Globus pallidus (tissue), 1 donor: ENCODE measurements at regions not wholly inside any gene's neighbourhood (a gene's known extent, or its start where the extent isn't known, plus 50 kb on each side); places are given as distances from the start of the nearest gene placed in this dataset.
"Not testable (repeated sequence)": the region's sequence is repeated elsewhere in the genome, so short reads cannot be mapped to it uniquely, and the experiment has no call there.

Experiments
- DNase-seq: peaks from one replicate; pipeline ENCODE4 v3.0.0-alpha.2; 2015; ENCODE audit warnings: low spot score

DNA sequence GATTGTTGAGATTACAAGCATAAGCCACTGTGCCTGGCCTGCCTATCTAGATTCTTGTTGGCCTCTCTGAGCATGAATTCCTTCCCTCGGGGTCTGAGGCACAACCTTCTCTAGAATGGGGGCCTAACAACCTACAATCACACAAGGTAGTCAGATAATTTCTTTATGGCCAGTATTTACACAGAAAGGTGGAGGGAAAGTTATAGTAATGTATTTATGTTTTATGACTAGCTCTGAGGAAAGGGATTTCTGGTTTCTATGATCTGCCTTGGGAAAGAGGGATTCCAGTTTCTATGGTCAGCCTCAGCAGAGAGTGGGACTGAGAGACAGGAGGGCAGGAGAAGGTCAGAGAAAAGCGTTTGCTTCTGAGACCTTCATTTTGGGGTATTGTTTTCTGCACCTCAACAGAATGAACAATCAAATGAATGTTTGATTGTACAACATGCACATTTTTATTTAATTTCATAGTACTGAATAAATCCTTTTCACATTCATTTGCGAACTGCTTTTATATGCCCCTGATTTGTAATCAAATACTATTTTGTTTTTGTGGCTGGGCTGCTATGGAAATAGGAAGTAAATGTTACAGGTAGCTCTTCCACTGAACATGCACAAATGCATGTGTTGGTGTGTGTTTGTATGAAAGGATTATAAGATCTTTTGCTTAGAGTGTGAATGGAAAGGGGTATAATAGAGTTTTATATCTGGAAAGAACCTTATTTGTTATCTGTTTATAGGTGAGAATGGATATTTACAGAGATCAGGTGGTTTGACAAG, 499.7 kb upstream of the RGS6 start:
- DNase-seq = no peak

DNA sequence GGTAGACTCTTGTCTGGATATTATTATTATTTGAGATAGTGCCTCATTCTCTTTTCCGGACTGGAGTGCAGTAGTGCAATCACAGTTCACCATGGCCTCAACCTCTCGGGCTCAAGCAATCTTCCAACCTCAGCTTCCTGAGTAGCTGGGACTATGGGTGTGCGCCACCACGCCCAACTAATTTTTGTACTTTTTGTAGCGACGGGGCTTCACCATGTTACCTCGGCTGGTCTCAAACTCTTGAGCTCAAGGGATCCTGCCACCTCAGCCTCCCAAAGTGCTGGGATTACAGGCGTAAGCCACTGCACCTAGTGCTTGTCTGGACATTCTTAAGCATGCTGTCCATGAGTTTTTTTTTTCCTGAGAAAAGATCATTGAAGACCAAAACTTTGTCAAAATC, 498.9 kb upstream of the RGS6 start:
- no peak for DNase-seq

DNA sequence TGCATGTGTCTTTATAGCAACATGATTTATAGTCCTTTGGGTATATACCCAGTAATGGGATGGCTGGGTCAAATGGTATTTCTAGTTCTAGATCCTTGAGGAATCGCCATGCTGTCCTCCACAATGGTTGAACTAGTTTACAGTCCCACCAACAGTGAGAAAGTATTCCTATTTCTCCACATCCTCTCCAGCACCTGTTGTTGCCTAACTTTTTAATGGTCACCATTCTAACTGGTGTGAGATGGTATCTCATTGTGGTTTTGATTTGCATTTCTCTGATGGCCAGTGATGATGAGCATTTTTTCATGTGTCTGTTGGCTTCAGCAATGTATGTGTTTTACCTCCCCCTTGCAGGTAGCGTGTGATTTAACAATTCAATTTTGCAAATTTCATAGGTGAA, 496.6 kb upstream of the RGS6 start:
- DNase-seq = not testable (repeated sequence)

DNA sequence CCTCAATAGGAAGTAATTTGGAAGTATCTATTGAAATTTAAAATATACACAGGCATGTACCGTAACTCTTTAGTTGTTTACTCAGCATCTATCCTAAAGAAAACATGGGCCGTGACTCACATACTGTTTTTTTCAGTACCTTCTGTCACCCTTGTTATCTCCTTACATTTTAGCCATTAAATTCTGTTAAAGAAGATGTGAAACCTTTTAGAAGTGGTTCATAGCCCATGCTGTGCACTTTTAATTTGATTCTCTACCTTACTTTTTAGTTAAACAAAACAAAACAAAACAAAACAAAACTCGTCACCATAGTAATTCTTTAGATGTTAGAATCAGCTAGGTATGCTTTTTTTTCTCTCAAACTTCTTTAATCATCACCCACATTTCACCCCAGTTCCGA, 494.4 kb upstream of the RGS6 start:
- no peak for DNase-seq

DNA sequence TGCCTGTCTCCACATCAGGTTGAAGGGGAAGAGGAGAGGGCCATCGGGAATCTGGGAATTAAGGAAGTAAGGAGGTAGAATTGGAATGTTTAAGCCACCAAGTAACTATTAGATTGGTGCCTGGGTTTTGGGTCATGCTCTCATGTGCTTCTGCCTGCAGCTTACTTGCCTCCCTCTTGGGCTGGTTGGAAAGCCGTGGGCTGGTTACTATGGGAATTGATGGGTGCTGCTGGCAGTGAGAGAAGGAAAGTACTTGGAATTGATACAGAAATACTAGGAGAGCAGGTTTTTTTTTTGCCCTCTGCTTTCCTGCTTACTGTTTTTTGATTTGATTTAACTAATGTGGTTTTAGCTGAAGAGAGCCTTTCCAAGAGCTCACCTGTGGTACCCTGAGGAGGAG, 493.5 kb upstream of the RGS6 start:
- peak; percentile 26 for DNase-seq

DNA sequence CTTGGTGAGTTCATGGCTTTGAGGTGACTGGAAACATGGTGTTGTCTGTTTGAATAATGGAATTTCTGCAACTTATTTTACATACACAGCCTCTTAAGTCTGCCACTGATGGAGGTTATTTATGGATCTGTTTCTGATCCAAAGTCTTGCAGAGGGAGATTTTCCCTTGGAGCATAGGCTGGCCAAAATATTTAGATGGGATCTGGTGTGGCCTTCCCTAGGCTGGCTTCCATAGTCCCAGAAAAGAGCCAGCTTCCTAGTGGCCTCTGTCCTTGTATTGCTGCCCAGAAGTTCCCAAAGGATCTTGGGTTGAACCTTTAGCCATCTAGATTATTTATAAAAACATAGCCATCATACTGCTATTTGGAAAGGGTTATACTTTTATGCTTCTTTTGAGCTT, 491.1 kb upstream of the RGS6 start:
- DNase-seq = no peak

DNA sequence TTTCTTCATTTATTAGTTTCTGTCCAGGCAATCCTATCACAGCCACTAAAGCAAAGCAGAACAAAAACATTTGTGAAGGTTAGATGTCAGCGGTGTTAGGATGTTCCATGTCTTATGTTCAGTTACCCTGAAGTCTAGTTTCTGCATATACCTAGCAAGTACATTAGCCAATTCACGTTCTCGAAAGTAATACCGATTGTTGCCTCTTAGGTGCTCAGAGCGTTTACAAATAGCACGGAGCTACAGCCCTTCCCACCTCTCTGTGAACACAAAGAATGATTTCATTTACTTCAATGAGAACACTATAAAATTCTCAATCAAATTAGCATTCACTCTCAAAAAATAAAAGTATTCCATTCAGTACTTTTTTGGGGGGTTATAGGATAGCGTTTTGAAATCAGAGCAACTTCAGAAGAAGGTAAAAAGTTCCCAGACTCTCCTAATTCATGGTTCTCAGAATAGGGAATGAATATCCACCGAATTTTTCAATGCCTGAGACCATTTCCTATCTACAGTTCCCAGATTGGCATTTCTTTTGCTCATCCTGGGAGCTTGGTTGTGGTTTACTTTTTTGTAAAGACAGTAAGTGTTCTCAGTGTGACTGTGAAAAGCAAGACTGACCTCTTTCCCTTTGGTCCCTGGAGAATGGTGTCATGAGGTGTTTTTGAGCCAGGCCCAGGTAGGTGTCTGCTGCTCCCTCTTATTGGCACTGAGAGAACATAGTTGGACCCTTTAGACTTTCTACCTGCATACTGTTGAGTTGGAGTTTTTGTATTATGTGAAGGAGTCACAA, 488.0 kb upstream of the RGS6 start:
- DNase-seq = no peak

DNA sequence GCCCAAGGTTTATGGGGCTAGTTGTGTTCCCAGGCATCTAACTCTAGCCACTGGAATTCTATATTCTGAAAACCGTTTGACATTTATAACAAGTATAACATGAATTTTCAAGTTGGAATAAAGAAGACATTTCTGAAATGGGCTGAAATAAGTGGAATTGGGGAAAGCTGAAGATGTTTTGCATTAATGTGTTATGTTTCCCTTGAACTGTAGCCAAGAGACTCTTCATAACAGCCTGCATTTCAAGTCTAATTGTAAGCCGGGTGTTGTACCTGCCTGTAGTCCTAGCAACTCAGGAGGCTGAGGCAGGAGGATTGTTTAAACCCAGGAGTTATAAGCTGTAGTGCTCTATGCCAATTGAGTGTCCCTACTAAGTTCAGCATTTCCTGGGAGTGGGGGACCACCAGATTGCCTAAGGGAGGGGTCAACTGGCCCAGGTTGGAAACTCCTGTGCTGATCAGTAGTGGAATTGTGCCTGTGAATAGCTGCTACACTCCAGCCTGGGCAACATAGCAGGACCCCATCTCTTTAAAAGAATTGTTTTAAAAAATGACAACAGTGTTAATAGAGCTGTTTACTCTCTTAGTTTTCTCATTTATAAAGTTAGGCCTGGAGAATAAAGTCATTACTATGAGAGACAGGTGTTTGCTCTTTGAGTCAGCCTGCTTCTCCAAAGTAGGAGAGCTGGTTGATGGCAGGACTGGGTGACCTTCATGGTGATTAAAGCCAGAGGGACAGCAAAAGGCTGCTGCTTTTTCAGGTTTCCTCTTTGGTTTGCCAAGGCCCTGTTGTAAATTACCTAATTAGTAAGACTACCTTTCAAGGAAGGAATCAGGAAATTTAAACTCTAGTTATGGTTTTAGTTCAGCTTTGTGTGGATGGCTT, 483.6 kb upstream of the RGS6 start:
- DNase-seq = no peak

DNA sequence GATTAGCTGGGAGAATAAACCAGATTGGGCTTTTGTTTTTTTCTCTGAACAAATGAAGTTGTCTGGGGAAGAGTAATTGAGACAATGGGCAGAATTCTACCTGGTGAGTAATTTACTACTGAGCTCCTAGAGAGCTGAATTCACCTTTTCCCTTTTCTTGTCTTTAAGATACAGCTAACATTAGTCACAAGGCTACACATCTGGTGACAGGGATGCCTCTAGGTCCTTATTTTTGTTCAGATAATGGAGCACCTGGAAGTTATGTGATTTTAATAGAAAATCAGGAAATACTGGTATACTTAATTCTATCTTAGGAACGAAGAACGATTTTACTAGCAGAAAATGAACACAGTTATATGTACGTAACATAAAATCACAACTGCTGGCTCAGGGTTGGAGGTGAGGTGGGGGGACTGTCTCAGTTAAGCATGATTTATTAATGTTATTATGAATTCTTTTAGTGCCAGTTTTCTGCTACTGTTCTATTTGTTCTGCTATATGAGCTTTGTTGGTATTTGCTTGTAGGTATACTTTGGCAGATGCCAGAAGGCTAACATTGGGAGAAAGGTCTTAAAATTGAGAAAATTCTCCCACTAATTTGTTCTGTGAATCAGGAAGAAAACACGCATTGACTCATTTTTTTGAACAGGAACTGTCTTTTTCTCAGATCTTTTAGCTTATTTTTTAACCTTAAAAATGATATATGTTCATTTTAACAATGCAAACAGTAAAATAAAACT, 482.7 kb upstream of the RGS6 start:
- no peak for DNase-seq

DNA sequence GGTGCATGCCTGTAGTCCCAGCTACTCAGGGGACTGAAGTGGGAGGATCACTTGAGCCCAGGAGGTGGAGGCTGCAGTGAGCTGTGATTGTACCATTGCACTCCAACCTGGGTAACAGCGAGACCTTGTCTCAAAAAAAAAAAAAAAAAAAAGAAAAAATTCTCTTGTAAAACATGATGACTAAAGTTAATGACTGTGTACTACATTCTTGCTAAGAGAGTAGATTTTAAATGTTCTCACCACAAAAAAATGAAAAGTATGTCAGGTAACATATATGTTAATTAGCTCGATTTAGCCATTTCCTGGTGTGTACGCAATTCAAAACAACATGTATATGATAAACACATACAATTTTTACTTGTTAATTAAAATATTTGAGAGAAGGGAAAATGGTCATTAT, 480.7 kb upstream of the RGS6 start:
- no peak for DNase-seq

DNA sequence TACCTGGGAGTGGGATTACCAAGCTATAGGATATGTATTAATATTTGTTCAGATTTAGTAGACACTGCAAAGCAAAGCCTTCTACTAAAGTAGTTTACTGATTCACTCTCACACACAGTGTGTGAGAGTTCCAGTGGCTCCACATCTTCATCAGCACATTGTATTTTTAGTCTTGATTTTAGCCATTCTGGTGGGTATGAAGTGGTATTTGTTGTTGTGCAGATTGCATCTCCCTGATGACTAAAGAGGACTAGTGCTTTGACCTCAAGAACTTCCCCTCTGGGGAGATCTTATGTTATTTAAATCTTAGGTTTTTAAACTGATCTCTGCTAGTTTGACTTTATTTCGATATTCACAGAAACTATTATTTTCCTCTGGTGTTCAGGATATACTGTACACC, 479.7 kb upstream of the RGS6 start:
- no peak for DNase-seq

DNA sequence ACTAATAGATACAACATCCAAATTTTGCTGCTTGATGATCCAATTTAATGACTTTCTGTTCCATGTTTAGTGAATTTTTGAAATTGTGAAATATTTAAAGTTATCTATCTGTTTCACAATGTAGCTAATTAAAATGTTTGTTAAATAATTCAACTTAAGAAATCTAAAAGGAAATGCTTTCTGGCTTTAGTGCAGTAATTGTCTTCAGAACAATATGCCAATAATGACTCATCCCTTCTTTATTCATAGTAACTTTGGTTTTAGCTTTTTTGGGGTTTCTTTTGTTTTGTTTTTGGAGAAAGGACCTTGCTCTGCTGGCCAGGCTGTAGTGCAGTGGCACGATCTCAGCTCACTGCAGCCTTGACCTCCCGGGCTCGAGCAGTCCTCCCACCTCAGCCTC, 479.2 kb upstream of the RGS6 start:
- no peak for DNase-seq

DNA sequence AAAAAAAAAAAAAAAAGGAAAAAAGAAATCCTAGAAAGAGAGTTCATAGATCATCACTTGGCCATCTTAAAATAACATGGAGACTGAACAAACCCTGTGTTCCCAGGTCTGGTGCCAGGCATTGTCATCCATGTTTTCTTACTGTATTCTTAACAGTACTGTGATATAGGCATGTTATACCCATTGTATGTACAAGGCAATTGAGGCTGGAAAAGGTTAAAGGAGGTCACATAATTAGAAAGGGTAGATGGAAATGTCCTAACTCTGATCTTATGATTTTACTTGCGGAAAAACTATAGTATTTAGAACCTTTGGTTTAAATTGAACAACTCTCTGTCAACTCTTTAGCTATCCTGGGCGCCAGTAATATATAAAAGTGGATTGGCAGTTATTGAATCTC, 478.2 kb upstream of the RGS6 start:
- DNase-seq = no peak

DNA sequence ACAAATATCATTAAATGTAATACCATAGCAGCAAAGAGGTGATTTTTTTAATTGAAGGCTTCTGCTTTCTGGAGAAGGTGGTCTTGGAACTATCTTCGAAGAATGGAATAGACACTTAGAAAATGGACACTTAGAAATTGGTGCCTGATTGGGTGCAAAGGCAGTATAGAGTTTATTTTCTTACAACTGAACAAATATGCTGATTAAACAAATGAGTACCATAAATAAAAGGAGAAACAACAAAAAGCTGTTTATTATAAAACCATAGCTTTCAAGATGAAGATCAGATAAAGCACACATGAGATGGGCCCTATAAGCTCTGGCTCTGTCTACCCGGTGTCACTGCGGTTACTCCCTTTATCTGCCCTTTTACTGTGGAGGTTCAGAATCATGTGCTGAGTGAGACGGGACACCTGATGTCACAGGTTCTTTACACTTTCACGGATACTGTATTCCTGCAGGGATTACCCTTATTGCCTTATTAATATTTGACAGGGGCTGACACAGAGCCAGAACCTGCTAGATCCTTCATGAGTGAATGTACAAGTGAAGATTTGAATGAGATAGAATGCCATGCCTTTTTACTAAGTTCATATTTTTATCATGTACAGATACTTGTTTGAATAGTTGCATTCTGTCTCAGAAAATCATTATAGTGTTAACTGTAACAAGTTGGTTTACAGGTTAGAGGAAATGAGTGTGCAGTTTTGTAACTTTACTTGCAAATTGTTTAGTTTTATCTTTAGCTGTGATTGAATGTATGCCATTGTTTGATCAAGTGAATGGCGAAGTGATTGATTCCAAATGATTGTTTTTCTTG, 477.5 kb upstream of the RGS6 start:
- no peak for DNase-seq

DNA sequence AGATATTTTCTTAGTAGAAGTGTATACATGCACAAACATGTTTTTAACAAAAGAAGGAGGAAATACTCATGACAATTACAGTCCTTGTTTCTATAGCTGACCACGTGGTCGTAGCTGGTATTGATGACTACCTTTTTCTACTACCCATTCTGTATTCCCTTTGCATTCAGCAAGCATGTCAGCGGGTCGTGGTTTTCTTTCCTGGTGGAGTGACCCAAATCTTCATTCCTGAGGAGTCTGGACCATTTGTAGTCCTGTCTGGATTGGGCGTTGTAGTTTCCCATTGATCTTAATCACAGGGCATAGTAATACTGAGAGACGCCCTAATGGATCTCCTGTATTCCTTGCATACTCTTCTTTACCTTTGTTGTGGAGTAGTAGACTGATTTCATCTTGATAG, 472.1 kb upstream of the RGS6 start:
- DNase-seq = no peak

DNA sequence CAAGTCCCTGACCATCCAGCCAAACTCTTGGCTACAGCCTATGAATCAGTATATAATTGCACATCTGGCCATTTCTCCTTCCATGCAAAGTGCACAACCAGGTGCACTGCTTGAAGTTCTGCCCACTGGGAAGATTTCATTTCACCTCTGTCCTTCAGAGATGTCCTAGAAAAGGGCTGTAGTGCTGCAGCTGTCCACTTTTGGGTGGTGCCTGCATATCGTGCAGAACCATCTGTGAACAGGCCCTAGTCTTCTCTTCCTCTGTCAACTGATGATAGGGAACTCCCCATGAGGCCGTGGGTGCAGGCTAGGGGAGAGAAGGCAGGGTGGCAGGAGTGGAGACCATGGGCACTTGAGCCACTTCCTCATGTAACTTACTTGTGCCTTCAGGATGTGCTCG, 470.6 kb upstream of the RGS6 start:
- DNase-seq = not testable (repeated sequence)

DNA sequence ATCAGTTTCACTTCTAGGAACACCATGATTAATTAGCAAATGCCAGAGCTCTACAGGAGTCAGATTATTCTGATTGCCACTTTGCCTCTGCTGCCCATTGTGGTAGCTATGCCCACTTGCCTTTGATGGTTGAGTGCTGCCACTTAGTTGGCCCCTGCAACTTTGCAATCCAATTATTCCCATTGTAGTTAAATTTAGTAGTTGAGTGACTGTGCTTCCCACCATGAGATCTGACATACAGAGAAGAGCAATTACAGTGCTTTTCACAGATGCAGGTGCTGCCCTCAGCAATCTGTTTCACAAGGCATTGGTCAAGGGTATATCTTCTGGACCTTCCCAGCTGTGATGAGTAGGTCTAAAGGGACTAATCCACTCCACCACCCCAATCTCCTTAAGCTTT, 468.4 kb upstream of the RGS6 start:
- DNase-seq = no peak

DNA sequence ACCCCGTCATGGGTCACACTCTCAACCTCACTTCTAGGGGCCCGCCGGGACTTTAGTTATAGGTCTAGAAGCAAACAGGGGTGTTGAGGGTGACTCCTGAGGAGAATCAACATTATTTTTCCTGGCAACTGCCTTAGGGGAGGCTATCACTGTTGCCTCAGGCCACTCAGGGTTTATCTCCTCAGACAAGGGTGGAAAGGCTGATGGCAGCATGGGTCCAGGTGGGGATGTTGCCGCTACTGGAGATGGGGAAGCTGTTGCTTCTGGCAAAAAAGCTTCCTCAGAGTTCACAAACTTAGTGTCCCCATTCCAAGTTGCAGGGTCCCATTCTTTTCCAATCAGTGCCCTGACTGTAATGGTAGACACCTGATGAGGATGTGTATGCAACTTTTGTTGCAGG, 467.4 kb upstream of the RGS6 start:
- DNase-seq = no peak

DNA sequence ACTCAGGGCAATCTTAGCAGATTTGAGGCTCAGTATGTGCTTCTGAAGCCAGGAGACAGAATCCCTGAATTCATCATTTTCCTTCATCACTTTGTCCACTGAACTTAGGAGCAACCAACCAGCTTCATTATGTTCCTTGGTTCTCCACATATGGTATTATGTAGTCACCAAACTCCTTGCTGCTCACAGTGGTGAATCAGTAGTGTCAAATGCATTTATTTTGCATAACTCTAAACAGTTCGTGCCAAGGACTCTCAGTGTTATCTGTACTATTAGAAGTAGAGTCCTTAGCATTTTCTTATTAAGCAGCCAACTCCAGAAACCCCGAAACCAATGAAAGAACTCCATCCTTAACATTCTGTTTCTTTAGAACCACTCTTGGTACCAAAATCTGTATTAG, 466.9 kb upstream of the RGS6 start:
- DNase-seq = no peak

DNA sequence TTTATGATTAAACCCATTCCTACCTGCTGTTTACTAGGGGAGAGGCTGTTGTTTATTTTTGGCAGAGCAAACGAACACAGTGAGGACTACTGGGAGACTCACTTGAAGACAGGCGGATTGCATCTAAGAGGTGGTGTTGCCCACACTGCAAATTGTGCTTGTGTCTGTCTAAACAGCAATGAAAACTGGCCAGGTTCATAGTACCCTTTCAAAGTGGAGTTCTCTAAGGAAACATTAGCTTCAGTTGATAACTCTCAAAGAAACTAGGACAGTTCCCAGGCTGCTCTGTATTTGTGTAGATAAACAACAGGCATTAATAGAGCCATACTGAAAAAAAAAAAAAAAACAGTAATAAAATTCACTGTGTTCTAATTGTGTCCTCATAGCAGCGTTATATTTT, 466.0 kb upstream of the RGS6 start:
- DNase-seq = peak; percentile 43

DNA sequence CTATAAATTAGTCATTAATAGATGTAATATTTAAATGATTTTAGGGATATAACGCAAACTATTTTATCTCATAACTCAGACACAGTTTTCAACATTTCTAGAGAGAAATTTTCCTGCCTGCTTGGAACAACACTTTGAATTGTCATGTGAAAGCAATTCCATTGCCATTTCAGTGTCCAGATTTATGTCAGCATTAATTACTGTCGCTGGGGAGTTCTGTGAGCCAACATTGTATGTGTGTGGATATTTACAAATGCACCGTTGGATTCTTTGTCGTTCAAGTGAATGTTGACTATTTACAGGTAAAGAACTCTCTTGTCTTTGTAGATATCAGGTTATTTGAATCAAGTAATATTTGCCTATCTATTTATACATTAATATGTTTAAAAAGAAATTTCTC, 465.3 kb upstream of the RGS6 start:
- DNase-seq = peak; percentile 85
